ENCODE measurements at regions not wholly inside any gene's neighbourhood (a gene's known extent, or its start where the extent isn't known, plus 50 kb on each side); places are given as distances from the start of the nearest gene placed in this dataset.

- Histone ChIP-seq H2BK120ac (ENCODE audit: low read depth, low read length) (no peak overlapping the region), H2AK5ac (ENCODE audit: low read depth, low read length) (no peak overlapping the region), H4K5ac (ENCODE audit: low read depth, low read length) (no peak overlapping the region), H3K56ac (ENCODE audit: extremely low read depth, insufficient read depth, low read length) (no peak overlapping the region), H4K8ac (ENCODE audit: low read depth in 2 of 2, low read length in 2 of 2) (no peak overlapping the region), H2BK15ac (ENCODE audit: low read depth, low read length) (no peak overlapping the region), H3K4me3 (ENCODE audit: insufficient read depth, low read depth, low read length) (no peak overlapping the region), H3K14ac (replicated peaks; ENCODE audit: low read depth, low read length) (no peak overlapping the region), H2AK9ac (replicated peaks; ENCODE audit: low read depth, low read length, poor library complexity) (no peak overlapping the region), H3K23ac (ENCODE audit: low read depth, low read length) (no peak overlapping the region), H3K4me2 (ENCODE audit: low read depth, low read length) (no peak overlapping the region), H2BK5ac (ENCODE audit: low read depth, low read length, poor library complexity, severe bottlenecking) (no peak overlapping the region), H3K27ac (ENCODE audit: insufficient read depth, low read length) (no peak overlapping the region), H2AFZ (replicated peaks; ENCODE audit: low read length, poor library complexity) (no peak overlapping the region), H3K27me3 (ENCODE audit: control insufficient read depth, insufficient read depth, low read length) (no peaks in the 10 kb centered on the region), H3K79me1 (ENCODE audit: low read depth in 1 of 2, low read length in 2 of 2) (no peaks in the 10 kb centered on the region), H4K20me1 (ENCODE audit: insufficient read depth, low read length) (no peaks in the 10 kb centered on the region), H3K18ac (ENCODE audit: low read depth, low read length) (no peak overlapping the region), H3K9me3 (ENCODE audit: control insufficient read depth, insufficient read depth, low read length) (no peaks in the 10 kb centered on the region), H3K4me1 (ENCODE audit: control insufficient read depth, insufficient read depth, low read length) (no peaks in the 10 kb centered on the region), H2BK20ac (ENCODE audit: low read depth, low read length) (no peak overlapping the region), H3K4ac (ENCODE audit: low read depth, low read length) (no peak overlapping the region), H3K9ac (ENCODE audit: low read depth, low read length) (no peak overlapping the region), H3K9me1 (ENCODE audit: insufficient read depth, low read length) (peaks cover 3% of the 10 kb centered on the region), H4K91ac (ENCODE audit: insufficient read depth, low read depth, low read length) (no peak overlapping the region), H3K36me3 (ENCODE audit: control insufficient read depth, insufficient read depth, low read length) (no peaks in the 10 kb centered on the region)
- ATAC-seq (ENCODE audit: low read depth): no peak
- POLR2A ChIA-PET (ENCODE audit: unreplicated experiment): no interaction called here
- dilution Hi-C loops (cut with HindIII; ENCODE audit: low sequenced_read_pairs, unreplicated experiment) (no loop called here), intact Hi-C loops (cut with micrococcal nuclease) (no loop called here), in situ Hi-C loops (cut with MboI; ENCODE audit: low sequenced_read_pairs) (loop anchor here (25.0 kb wide), 2 partner anchors 114 to 314 kb away; no protein-coding TSS in a partner anchor)
- no TSS peak for BruUV-seq (replicated peaks)
- CTCF ChIA-PET: interaction anchor here (0.5 kb wide), 1 partner anchor 231 kb away, joined by 3 read pairs; no protein-coding TSS in a partner anchor
- WGBS, 2 experiments (ENCODE audit: extremely low coverage in 2 of 2, insufficient read length in 1 of 2): no CpG with 5 or more reads among the region's 4 CpGs
- TF ChIP-seq RCOR1 (IDR thresholded peaks at IDR 0.05; ENCODE audit: insufficient replicate concordance, low read length): no peak
- DNase-seq: no peak
These were observed 103.9 kb upstream of the AKAP13 start for GRCh38 chr15:85276508-85276907.

Measured in IMR-90 (cell line).